SU-DHL-6 (cell line): ENCODE measurements at regions not wholly inside any gene's neighbourhood (a gene's known extent, or its start where the extent isn't known, plus 50 kb on each side); places are given as distances from the start of the nearest gene placed in this dataset.
"Not testable (repeated sequence)": the region's sequence is repeated elsewhere in the genome, so short reads cannot be mapped to it uniquely, and the experiment has no call there.

Source experiments
- CTCF ChIP-seq: fragments of 200-600 bp; sonication (generic); IDR thresholded peaks from one replicate; pipeline ENCODE4 v1.5.1; 2017; ENCODE audit warnings: antibody characterized with exemption, mild to moderate bottlenecking, low read length, moderate library complexity; ENCODE audit not compliant: insufficient read depth, poor library complexity, severe bottlenecking
- EZH2phosphoT487 ChIP-seq: fragments of 200-600 bp; sonication (generic), shearing (Covaris generic); conservative IDR thresholded peaks from 2 replicates; pipeline ENCODE4 v1.6.1; 2018; ENCODE audit warnings: mild to moderate bottlenecking, antibody characterized with exemption, low read length, moderate library complexity, mixed read lengths

- not testable (repeated sequence) for TF ChIP-seq CTCF, EZH2phosphoT487
These were observed 869.3 kb downstream of the TMTC2 start for GRCh38 chr12:83556040-83556439.
